ENCODE measurements at regions not wholly inside any gene's neighbourhood (a gene's known extent, or its start where the extent isn't known, plus 50 kb on each side); places are given as distances from the start of the nearest gene placed in this dataset.

GRCh38 chr14:22073801-22074200 is 400.2 kb upstream of the OR4E1 start:
- Histone ChIP-seq H3K27me3 (ENCODE audit: control insufficient read depth in 2 of 2, insufficient read depth in 2 of 2, low read length in 2 of 2) (no peaks in the 10 kb centered on the region), H3K4me2 (replicated peaks; ENCODE audit: extremely low read depth, low read length, poor library complexity, severe bottlenecking) (no peak overlapping the region), H3K9me3 (replicated peaks in 1 of 2; ENCODE audit: control insufficient read depth in 1 of 2, insufficient read depth in 1 of 2, low read length in 2 of 2) (peaks cover 15% of the 10 kb centered on the region in 2 donors), H3K27ac (ENCODE audit: low read depth in 1 of 2, low read length in 2 of 2) (no peak overlapping the region), H3K9ac (ENCODE audit: insufficient read depth, low read length, poor library complexity, severe bottlenecking) (no peak overlapping the region), H4K20me1 (ENCODE audit: insufficient read depth, low read length) (no peaks in the 10 kb centered on the region), H2AFZ (ENCODE audit: insufficient read depth, low read depth, low read length, poor library complexity, severe bottlenecking) (no peak overlapping the region), H3K36me3 (replicated peaks in 1 of 2; ENCODE audit: control insufficient read depth in 1 of 2, insufficient read depth in 2 of 2, low read length in 2 of 2) (no peaks in the 10 kb centered on the region), H3K4me3 (replicated peaks in 1 of 3; ENCODE audit: low read depth in 2 of 3, low read length in 3 of 3) (no peak overlapping the region), H3K4me1 (ENCODE audit: control insufficient read depth in 1 of 2, insufficient read depth in 2 of 2, low read length in 2 of 2) (peaks cover 12 to 13% of the 10 kb centered on the region in 2 donors), H3K79me2 (ENCODE audit: insufficient read depth, low read length) (no peaks in the 10 kb centered on the region)
- H3K27me3 Mint-ChIP-seq (ENCODE audit: low read depth in 3 of 3) = peaks cover 0 to 4% (median 1%) of the 10 kb centered on the region in 3 donors
- peaks cover 2 to 3% of the 10 kb centered on the region in 2 donors for H3K36me3 Mint-ChIP-seq
- peak overlapping the region in 2 of 7 donors; percentile 28 to 73 for H3K27ac Mint-ChIP-seq
- no peak for TF ChIP-seq CTCF (IDR thresholded peaks at IDR 0.05)
- no peak overlapping the region for H3K4me3 Mint-ChIP-seq
- H3K4me1 Mint-ChIP-seq = peaks cover 26% of the 10 kb centered on the region
- intact Hi-C loops (cut with micrococcal nuclease) = no loop called here
- peaks cover 19 to 27% (median 23%) of the 10 kb centered on the region in 7 donors for H3K9me3 Mint-ChIP-seq
- no peak for DNase-seq

GRCh38 chr14:22071006-22071405 is 397.4 kb upstream of the OR4E1 start:
- 4% methylated on average over 5 of the region's 12 CpGs for WGBS (ENCODE audit: insufficient coverage)
- peak overlapping the region; percentile 66 for H3K4me2 ChIP-seq (replicated peaks; ENCODE audit: extremely low read depth, low read length, poor library complexity, severe bottlenecking)
- no peak for TF ChIP-seq CTCF (IDR thresholded peaks at IDR 0.05)
- intact Hi-C loops (cut with micrococcal nuclease) = no loop called here
- H3K27me3 ChIP-seq (ENCODE audit: control insufficient read depth in 2 of 2, insufficient read depth in 2 of 2, low read length in 2 of 2) = peaks cover 2 to 4% of the 10 kb centered on the region in 2 donors
- Mint-ChIP-seq H3K36me3 (peaks cover 2 to 3% of the 10 kb centered on the region in 2 donors), H3K4me3 (peak overlapping the region; percentile 56 to 89), H3K27me3 (ENCODE audit: low read depth in 3 of 3) (peaks cover 2 to 6% (median 5%) of the 10 kb centered on the region in 3 donors), H3K27ac (peak overlapping the region in 1 of 7 donors; percentile 58), H3K9me3 (peaks cover 15 to 23% (median 20%) of the 10 kb centered on the region in 7 donors), H3K4me1 (peaks cover 24% of the 10 kb centered on the region)
- H4K20me1 ChIP-seq (ENCODE audit: insufficient read depth, low read length) = no peaks in the 10 kb centered on the region
- no peaks in the 10 kb centered on the region for H3K79me2 ChIP-seq (ENCODE audit: insufficient read depth, low read length)
- H3K36me3 ChIP-seq (replicated peaks in 1 of 2; ENCODE audit: control insufficient read depth in 1 of 2, insufficient read depth in 2 of 2, low read length in 2 of 2) = no peaks in the 10 kb centered on the region
- peaks cover 15% of the 10 kb centered on the region in 2 donors for H3K9me3 ChIP-seq (replicated peaks in 1 of 2; ENCODE audit: control insufficient read depth in 1 of 2, insufficient read depth in 1 of 2, low read length in 2 of 2)
- peak overlapping the region; percentile 65 for H2AFZ ChIP-seq (ENCODE audit: insufficient read depth, low read depth, low read length, poor library complexity, severe bottlenecking)
- DNase-seq = peak in 2 of 3 donors; percentile 2 to 5
- H3K9ac ChIP-seq (ENCODE audit: insufficient read depth, low read length, poor library complexity, severe bottlenecking) = peak overlapping the region; percentile 16
- H3K4me3 ChIP-seq (replicated peaks in 1 of 3; ENCODE audit: low read depth in 2 of 3, low read length in 3 of 3) = peak overlapping the region in 1 of 3 experiments; percentile 64
- peaks cover 13 to 14% of the 10 kb centered on the region in 2 donors for H3K4me1 ChIP-seq (ENCODE audit: control insufficient read depth in 1 of 2, insufficient read depth in 2 of 2, low read length in 2 of 2)
- H3K27ac ChIP-seq (ENCODE audit: low read depth in 1 of 2, low read length in 2 of 2) = no peak overlapping the region

Data from CD14-positive monocyte (primary cell).